PC-3 (cell line): ENCODE measurements at regions not wholly inside any gene's neighbourhood (a gene's known extent, or its start where the extent isn't known, plus 50 kb on each side); places are given as distances from the start of the nearest gene placed in this dataset.

ENCODE experiments used
- CTCF ChIP-seq: fragments of 300-600 bp; sonication (generic); conservative IDR thresholded peaks from 2 replicates; pipeline ENCODE4 v1.5.1; 2017; ENCODE audit warnings: antibody characterized with exemption, low read depth, mild to moderate bottlenecking, low read length
- EZH2 ChIP-seq: fragments of 300-600 bp; sonication (generic); IDR thresholded peaks from one replicate; pipeline ENCODE4 v1.6.1; 2017; ENCODE audit warnings: antibody characterized with exemption, mild to moderate bottlenecking, low read length; ENCODE audit not compliant: unreplicated experiment
- EZH2phosphoT487 ChIP-seq: fragments of 300-600 bp; sonication (generic); IDR thresholded peaks from 2 replicates; pipeline ENCODE4 v1.6.1; 2018; ENCODE audit warnings: mild to moderate bottlenecking, antibody characterized with exemption, low read length, borderline replicate concordance

GRCh38 chr19:28019371-28019770 is 1193.6 kb downstream of the UQCRFS1 start:
- TF ChIP-seq CTCF (no peak), EZH2phosphoT487 (no peak), EZH2 (no peak)
